ENCODE measurements at regions not wholly inside any gene's neighbourhood (a gene's known extent, or its start where the extent isn't known, plus 50 kb on each side); places are given as distances from the start of the nearest gene placed in this dataset.

DNA sequence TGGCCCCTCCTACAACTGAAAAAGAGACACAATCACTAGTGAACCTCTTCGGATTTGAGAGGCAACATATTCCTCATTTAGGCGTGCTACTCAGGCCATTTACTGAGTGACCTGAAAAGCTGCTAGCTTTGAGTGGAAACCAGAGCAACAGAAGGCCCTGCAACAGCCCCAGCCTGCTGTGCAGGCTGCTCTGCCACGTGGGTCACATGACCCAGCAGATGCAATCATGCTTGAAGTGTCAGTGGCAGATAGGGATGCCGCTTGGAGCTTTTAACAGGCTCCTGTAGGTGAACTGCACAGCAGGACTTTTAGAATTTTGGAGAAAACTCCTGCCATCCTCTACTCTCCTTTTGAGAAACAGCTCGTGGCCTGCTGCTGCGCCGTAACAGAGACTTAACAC lies 578.6 kb upstream of the RAB6C start:
- TF ChIP-seq, protein P1, sequence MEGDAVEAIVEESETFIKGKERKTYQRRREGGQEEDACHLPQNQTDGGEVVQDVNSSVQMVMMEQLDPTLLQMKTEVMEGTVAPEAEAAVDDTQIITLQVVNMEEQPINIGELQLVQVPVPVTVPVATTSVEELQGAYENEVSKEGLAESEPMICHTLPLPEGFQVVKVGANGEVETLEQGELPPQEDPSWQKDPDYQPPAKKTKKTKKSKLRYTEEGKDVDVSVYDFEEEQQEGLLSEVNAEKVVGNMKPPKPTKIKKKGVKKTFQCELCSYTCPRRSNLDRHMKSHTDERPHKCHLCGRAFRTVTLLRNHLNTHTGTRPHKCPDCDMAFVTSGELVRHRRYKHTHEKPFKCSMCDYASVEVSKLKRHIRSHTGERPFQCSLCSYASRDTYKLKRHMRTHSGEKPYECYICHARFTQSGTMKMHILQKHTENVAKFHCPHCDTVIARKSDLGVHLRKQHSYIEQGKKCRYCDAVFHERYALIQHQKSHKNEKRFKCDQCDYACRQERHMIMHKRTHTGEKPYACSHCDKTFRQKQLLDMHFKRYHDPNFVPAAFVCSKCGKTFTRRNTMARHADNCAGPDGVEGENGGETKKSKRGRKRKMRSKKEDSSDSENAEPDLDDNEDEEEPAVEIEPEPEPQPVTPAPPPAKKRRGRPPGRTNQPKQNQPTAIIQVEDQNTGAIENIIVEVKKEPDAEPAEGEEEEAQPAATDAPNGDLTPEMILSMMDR (IDR thresholded peaks at IDR 0.05) = no peak
- TF ChIP-seq POLR2A (IDR thresholded peaks at IDR 0.05) = no peak

Data from lower leg skin (tissue), 3 donors.